ENCODE measurements at regions not wholly inside any gene's neighbourhood (a gene's known extent, or its start where the extent isn't known, plus 50 kb on each side); places are given as distances from the start of the nearest gene placed in this dataset.

DNA sequence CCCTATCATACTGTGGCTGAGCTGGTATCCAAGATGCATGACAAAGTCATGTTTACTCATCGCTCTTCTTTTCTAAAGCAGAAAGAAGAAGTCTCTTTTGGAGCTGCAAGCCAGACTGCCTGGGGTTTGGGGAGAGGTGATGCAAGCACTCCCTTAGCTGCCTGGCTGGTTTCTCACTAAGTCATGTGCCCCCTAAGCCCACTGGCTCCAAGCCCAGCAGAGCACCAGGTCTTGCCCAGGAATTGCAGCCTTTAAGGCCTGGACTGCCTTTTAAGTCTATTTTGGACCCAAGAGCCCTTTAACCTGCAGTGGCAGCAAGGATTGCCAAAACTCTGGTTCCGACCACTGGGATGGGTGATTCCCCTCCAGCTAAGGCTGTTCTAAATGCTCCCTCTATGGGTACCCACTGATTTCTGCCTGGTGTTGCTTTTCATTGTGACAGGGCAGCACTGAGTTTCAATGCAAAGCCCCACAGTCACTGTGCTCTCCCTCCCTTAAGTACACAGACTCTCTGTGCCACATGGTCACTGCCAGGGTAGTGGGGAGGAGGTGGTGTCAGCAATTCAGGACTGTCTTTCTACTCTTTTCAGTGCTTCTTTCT is 548.6 kb downstream of the TLL1 start:
- WGBS, result 63% methylated on average over 2 of the region's 2 CpGs
- no peak overlapping the region for H3K4me3 ChIP-seq
- no peak for TF ChIP-seq POLR2AphosphoS5 (IDR thresholded peaks at IDR 0.05)
- TF ChIP-seq EP300 (IDR thresholded peaks at IDR 0.05), result no peak
- TF ChIP-seq CTCF (IDR thresholded peaks at IDR 0.05), result no peak
- TF ChIP-seq POLR2A (IDR thresholded peaks at IDR 0.05; ENCODE audit: low read depth), result no peak
- no peaks in the 10 kb centered on the region for H3K36me3 ChIP-seq
- no peaks in the 10 kb centered on the region for H3K4me1 ChIP-seq
- intact Hi-C loops (cut with DNase I), result no loop called here
- H3K9me3 ChIP-seq, result peaks cover 0 to 5% (median 0%) of the 10 kb centered on the region in 4 donors
- no peak overlapping the region for H3K27ac ChIP-seq (replicated peaks in 1 of 4)
- no peaks in the 10 kb centered on the region for H3K27me3 ChIP-seq
- no peak for DNase-seq (ENCODE audit: extremely low spot score)

- WGBS, result 86% methylated on average over 1 of the region's 1 CpG
- DNase-seq (ENCODE audit: extremely low spot score), result no peak
Observed at GRCh38 chr4:166422475-166422874, 549.4 kb downstream of the TLL1 start.

DNA sequence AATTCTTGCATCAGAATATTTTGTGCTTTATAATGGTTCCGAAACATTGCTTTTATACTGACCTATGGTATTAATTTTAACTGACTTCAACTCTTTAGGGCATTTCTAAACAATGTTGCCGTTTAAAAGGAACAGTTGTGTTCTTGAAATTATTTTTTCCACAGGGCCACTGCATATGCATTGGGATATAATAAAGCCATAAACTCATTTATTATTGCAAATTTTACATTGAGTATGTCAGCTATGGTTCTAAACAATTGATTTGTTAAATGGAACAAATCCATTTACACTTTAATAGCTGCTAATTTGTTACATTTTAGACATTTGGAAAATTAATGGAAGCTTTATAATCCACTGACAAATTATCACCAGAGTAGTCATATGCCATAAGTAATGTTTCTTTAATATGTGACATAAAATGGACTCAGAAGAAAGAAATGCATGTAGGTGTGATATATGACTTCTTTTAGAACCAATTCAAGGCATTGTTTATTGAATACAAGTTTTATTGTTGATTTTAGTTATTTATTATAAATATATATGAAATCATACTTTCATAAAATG is 553.3 kb downstream of the TLL1 start:
- no peak for DNase-seq (ENCODE audit: extremely low spot score)
- peaks cover 0 to 3% (median 0%) of the 10 kb centered on the region in 4 donors for H3K9me3 ChIP-seq
- TF ChIP-seq EP300 (IDR thresholded peaks at IDR 0.05), result no peak
- TF ChIP-seq POLR2AphosphoS5 (IDR thresholded peaks at IDR 0.05), result no peak
- no peak for TF ChIP-seq POLR2A (IDR thresholded peaks at IDR 0.05; ENCODE audit: low read depth)
- TF ChIP-seq CTCF (IDR thresholded peaks at IDR 0.05), result no peak
- intact Hi-C loops (cut with DNase I), result no loop called here
- WGBS, result 77% methylated on average over 2 of the region's 2 CpGs
- no peak overlapping the region for H3K4me3 ChIP-seq
- H3K4me1 ChIP-seq, result no peaks in the 10 kb centered on the region
- H3K27ac ChIP-seq (replicated peaks in 1 of 4), result no peak overlapping the region
- no peaks in the 10 kb centered on the region for H3K36me3 ChIP-seq
- no peaks in the 10 kb centered on the region for H3K27me3 ChIP-seq

More at GRCh38 chr4:166422475-166422874, 549.4 kb downstream of the TLL1 start:
- Histone ChIP-seq H3K36me3 (no peaks in the 10 kb centered on the region), H3K4me1 (no peaks in the 10 kb centered on the region), H3K27me3 (no peaks in the 10 kb centered on the region), H3K4me3 (no peak overlapping the region), H3K27ac (replicated peaks in 1 of 4) (no peak overlapping the region), H3K9me3 (peaks cover 0 to 5% (median 0%) of the 10 kb centered on the region in 4 donors)
- TF ChIP-seq POLR2AphosphoS5 (IDR thresholded peaks at IDR 0.05), result no peak
- no peak for TF ChIP-seq POLR2A (IDR thresholded peaks at IDR 0.05; ENCODE audit: low read depth)
- no peak for TF ChIP-seq CTCF (IDR thresholded peaks at IDR 0.05)
- no peak for TF ChIP-seq EP300 (IDR thresholded peaks at IDR 0.05)
- intact Hi-C loops (cut with DNase I), result no loop called here

GRCh38 chr4:166432125-166432524 is 559.1 kb downstream of the TLL1 start:
- H3K4me1 ChIP-seq, result no peaks in the 10 kb centered on the region
- H3K9me3 ChIP-seq, result no peaks in the 10 kb centered on the region
- intact Hi-C loops (cut with DNase I), result no loop called here
- no peak for TF ChIP-seq POLR2A (IDR thresholded peaks at IDR 0.05; ENCODE audit: low read depth)
- no peak for TF ChIP-seq POLR2AphosphoS5 (IDR thresholded peaks at IDR 0.05)
- TF ChIP-seq EP300 (IDR thresholded peaks at IDR 0.05), result no peak
- TF ChIP-seq CTCF (IDR thresholded peaks at IDR 0.05), result no peak
- no peaks in the 10 kb centered on the region for H3K36me3 ChIP-seq
- no peaks in the 10 kb centered on the region for H3K27me3 ChIP-seq
- no peak overlapping the region for H3K4me3 ChIP-seq
- DNase-seq (ENCODE audit: extremely low spot score), result no peak
- no peak overlapping the region for H3K27ac ChIP-seq (replicated peaks in 1 of 4)

DNA sequence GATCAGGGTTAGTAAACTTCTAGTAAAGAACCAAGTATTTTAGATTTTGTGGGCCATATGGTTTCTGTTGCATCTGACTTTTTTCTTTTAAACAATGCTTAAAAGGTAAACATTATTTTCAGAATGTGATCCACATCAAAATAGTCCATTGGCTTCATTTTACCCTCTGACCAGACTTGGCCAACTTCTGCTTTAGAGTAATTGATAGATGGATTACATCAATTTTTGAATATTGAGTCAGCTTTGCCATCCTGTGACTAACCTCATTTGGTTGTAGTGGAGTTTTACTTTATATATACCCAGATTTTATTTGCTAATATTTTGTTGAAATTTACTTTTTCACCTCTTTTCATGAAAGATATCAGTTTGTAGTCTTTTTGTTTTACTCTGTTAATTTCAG is 559.8 kb downstream of the TLL1 start:
- no peak for TF ChIP-seq POLR2A (IDR thresholded peaks at IDR 0.05; ENCODE audit: low read depth)
- TF ChIP-seq EP300 (IDR thresholded peaks at IDR 0.05), result no peak
- TF ChIP-seq CTCF (IDR thresholded peaks at IDR 0.05), result no peak
- no peak for TF ChIP-seq POLR2AphosphoS5 (IDR thresholded peaks at IDR 0.05)
- H3K27me3 ChIP-seq, result no peaks in the 10 kb centered on the region
- no peak overlapping the region for H3K27ac ChIP-seq (replicated peaks in 1 of 4)
- intact Hi-C loops (cut with DNase I), result no loop called here
- H3K36me3 ChIP-seq, result no peaks in the 10 kb centered on the region
- no peak for DNase-seq (ENCODE audit: extremely low spot score)
- H3K9me3 ChIP-seq, result no peaks in the 10 kb centered on the region
- no peaks in the 10 kb centered on the region for H3K4me1 ChIP-seq
- no peak overlapping the region for H3K4me3 ChIP-seq

Measured in esophagus muscularis mucosa (tissue), 4 donors.